Breast epithelium (tissue), 4 donors: ENCODE measurements at regions not wholly inside any gene's neighbourhood (a gene's known extent, or its start where the extent isn't known, plus 50 kb on each side); places are given as distances from the start of the nearest gene placed in this dataset.

Experiments used
- DNase-seq, 2 donors: peaks; one replicate each; pipeline ENCODE4 v3.0.0-alpha.2; 2019; ENCODE audit warnings: low spot score in 2 of 2
- H3K27ac ChIP-seq, 2 donors: fragments of 200-600 bp; sonication (generic) in 1 of 2; one replicate each; pipeline ENCODE4 v1.5.1; 2016 to 2019; ENCODE audit warnings: mild to moderate bottlenecking in 1 of 2
- H3K27me3 ChIP-seq, 2 donors: fragments of 200-600 bp; sonication (generic) in 1 of 2; one replicate each; pipeline versions ENCODE4 v1.5.1 to v1.6.0; 2017 to 2019; ENCODE audit warnings: control low read depth in 1 of 2, mild to moderate bottlenecking in 1 of 2
- H3K36me3 ChIP-seq: fragments of 200-600 bp; one replicate; pipeline ENCODE4 v1.5.1; 2019
- H3K4me1 ChIP-seq, 2 donors: fragments of 200-600 bp; sonication (generic); one replicate each; pipeline ENCODE4 v1.5.1; 2016 to 2019; ENCODE audit warnings: control low read depth in 1 of 2
- H3K4me3 ChIP-seq, 3 donors: fragments of 200-600 bp; sonication (generic); 1 replicate in 2 of 3; 2 replicates in 1 of 3; pipeline ENCODE4 v1.5.1; 2016 to 2019; ENCODE audit warnings: mild to moderate bottlenecking in 3 of 3, moderate library complexity in 2 of 3
- H3K9me3 ChIP-seq, 2 donors: fragments of 200-600 bp; sonication (generic) in 1 of 2; one replicate each; pipeline ENCODE4 v1.5.1; 2016 to 2019; ENCODE audit warnings: control low read depth in 1 of 2
- POLR2A ChIP-seq: fragments of 450-650 bp; IDR thresholded peaks from one replicate; pipeline ENCODE4 v1.6.1; 2016; ENCODE audit warnings: antibody characterized with exemption, mild to moderate bottlenecking, moderate library complexity
- POLR2AphosphoS5 ChIP-seq, 3 donors: sonication (generic); formaldehyde crosslinking; IDR thresholded peaks; one replicate each; pipeline ENCODE4 v1.6.1; 2017; ENCODE audit warnings: antibody characterized with exemption in 3 of 3
- intact Hi-C: fragments of 100-400 bp; cut with DNase I; formaldehyde crosslinking; loops from one replicate; pipeline ENCODE4 v1.15.1; 2023; ENCODE audit warnings: low total_unique reads
- TF ChIP-seq, protein P1 (sequence below), 3 donors: fragments of 450-650 bp; IDR thresholded peaks; one replicate each; pipeline ENCODE4 v1.5.1; 2016 to 2017; ENCODE audit warnings: antibody characterized with exemption in 3 of 3, mild to moderate bottlenecking in 3 of 3, moderate library complexity in 3 of 3

DNA sequence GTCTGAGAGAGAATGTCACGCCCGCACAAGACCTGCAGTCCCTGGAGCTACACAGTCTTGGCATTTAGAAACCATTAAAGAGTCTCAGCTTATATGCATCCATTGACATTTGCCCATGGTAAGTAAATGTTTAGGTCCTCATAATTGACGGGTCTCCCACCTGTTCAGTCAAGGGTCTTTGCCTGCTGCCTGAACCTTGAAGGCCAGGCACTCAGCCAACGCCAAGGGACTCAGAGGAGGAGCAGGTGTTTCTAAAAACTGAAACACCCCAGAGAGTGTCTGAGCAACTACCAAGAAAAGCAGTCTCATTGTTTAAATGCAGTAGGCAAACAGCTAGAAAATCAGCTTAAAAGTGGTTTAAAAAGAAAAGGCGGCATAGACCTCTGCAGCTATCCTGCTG lies 264.7 kb upstream of the AKR1E2 start:
- TF ChIP-seq POLR2AphosphoS5 (IDR thresholded peaks at IDR 0.05): no peak
- TF ChIP-seq, protein P1, sequence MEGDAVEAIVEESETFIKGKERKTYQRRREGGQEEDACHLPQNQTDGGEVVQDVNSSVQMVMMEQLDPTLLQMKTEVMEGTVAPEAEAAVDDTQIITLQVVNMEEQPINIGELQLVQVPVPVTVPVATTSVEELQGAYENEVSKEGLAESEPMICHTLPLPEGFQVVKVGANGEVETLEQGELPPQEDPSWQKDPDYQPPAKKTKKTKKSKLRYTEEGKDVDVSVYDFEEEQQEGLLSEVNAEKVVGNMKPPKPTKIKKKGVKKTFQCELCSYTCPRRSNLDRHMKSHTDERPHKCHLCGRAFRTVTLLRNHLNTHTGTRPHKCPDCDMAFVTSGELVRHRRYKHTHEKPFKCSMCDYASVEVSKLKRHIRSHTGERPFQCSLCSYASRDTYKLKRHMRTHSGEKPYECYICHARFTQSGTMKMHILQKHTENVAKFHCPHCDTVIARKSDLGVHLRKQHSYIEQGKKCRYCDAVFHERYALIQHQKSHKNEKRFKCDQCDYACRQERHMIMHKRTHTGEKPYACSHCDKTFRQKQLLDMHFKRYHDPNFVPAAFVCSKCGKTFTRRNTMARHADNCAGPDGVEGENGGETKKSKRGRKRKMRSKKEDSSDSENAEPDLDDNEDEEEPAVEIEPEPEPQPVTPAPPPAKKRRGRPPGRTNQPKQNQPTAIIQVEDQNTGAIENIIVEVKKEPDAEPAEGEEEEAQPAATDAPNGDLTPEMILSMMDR (IDR thresholded peaks at IDR 0.05): no peak
- TF ChIP-seq POLR2A: no peak
- H3K36me3 ChIP-seq: no peaks in the 10 kb centered on the region
- H3K27me3 ChIP-seq: no peaks in the 10 kb centered on the region
- H3K4me1 ChIP-seq: no peaks in the 10 kb centered on the region
- no peak overlapping the region for H3K4me3 ChIP-seq
- peaks cover 0 to 4% of the 10 kb centered on the region in 2 donors for H3K9me3 ChIP-seq
- no peak for DNase-seq
- intact Hi-C loops: no loop called here
- H3K27ac ChIP-seq: no peak overlapping the region

DNA sequence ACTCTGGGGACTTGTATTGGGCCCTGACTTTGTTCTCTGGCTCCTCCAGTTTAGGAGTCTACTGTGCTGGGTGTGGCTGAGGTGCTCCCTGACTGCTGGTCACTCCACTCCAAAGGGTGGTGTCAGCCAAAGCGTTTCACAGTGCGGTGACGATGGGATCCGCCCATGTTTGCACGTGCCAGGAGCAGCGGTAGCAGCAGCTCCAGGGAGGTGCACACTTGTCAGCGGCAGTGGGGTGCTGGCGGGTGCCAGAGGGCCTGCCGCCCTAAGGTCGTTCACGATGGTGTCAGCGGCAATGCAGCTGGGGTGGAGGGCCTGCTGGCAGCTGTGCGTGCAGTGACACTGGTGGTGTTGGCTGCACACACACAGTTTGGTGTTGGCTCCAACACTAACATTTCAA lies 268.5 kb upstream of the AKR1E2 start:
- DNase-seq: no peak
- intact Hi-C loops: loop anchor here (2.0 kb wide), 1 partner anchor 31 kb away; no protein-coding TSS in a partner anchor
- TF ChIP-seq, protein P1 (IDR thresholded peaks at IDR 0.05): no peak
- no peak for TF ChIP-seq POLR2A
- Histone ChIP-seq H3K27ac (no peak overlapping the region), H3K27me3 (no peaks in the 10 kb centered on the region), H3K4me3 (no peak overlapping the region), H3K4me1 (no peaks in the 10 kb centered on the region), H3K36me3 (no peaks in the 10 kb centered on the region), H3K9me3 (peaks cover 0 to 4% of the 10 kb centered on the region in 2 donors)

DNA sequence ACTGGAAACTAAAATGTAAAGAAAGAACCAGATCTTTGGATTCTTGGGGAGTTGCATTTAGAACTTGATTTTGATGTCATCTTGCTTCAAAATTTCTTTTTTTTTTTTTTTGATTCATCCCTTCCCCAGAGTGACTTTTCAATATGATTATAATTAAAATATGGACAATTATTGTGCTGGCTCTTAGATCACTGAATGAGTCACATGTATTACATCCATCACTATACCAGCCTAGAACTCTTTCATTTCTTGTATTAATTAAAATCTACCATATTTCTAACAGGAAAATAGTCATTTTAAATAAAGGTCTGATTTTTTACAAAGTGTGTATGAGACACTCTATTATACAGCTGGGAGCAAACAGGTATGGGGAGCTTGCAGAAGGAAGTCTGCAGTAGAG lies 269.5 kb upstream of the AKR1E2 start:
- no peaks in the 10 kb centered on the region for H3K27me3 ChIP-seq
- peaks cover 0 to 4% of the 10 kb centered on the region in 2 donors for H3K9me3 ChIP-seq
- TF ChIP-seq POLR2AphosphoS5 (IDR thresholded peaks at IDR 0.05) (no peak), POLR2A (no peak)
- TF ChIP-seq, protein P1 (IDR thresholded peaks at IDR 0.05): no peak
- intact Hi-C loops: loop anchor here (2.0 kb wide), 1 partner anchor 30 kb away; no protein-coding TSS in a partner anchor
- no peak overlapping the region for H3K27ac ChIP-seq
- H3K36me3 ChIP-seq: no peaks in the 10 kb centered on the region
- H3K4me1 ChIP-seq: no peaks in the 10 kb centered on the region
- H3K4me3 ChIP-seq: no peak overlapping the region
- DNase-seq: no peak

DNA sequence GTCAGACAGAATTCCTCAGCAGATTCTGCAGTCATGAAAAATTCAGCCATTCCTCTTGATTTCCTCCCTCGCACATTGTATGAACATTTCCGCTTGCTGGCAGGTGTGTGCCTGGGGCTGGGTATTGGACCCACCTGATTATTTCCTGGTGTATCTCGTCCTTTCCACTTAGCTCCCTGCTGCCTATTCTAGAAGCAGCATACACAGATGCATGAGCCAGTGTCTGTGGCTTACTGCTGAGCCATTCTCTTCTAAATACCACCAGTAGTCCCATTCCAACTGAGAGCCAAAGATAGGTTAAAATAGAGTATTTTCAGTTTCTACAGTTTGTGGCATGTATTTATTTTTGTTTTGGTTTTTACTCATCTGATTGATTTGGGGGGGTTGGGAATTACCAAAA lies 270.1 kb upstream of the AKR1E2 start:
- H3K4me1 ChIP-seq: no peaks in the 10 kb centered on the region
- H3K4me3 ChIP-seq: no peak overlapping the region
- no peak overlapping the region for H3K27ac ChIP-seq
- peaks cover 0 to 4% of the 10 kb centered on the region in 2 donors for H3K9me3 ChIP-seq
- no peak for DNase-seq
- no peaks in the 10 kb centered on the region for H3K36me3 ChIP-seq
- H3K27me3 ChIP-seq: no peaks in the 10 kb centered on the region
- TF ChIP-seq, protein P1 (IDR thresholded peaks at IDR 0.05): no peak
- TF ChIP-seq POLR2AphosphoS5 (IDR thresholded peaks at IDR 0.05): no peak
- TF ChIP-seq POLR2A: no peak
- intact Hi-C loops: loop anchor here (2.0 kb wide), 1 partner anchor 29 kb away; no protein-coding TSS in a partner anchor

DNA sequence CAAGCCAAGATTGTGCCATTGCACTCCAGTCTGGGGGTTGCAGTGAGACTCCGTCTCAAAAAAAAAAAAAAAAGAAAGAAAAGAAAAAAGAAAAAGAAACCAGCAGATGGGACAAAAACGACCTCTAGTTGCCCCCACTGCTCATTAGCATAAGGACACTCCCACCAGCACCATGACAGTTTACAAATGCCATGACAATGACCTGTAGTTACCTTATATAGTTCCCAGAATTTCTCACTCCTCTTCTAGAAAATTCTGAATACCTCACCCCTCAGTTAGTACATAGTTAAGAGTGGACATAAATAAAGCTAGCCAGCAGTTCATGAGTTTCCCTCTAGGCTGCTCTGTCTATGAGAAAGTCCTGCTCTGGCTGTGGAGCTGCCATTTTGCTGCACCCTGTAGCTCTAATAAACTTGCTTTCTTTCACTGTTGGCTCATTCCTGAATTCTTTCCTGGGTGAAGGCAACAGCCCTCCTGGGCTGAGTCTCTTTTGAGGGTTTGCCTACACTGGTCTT lies 276.8 kb upstream of the AKR1E2 start:
- Histone ChIP-seq H3K9me3 (no peaks in the 10 kb centered on the region), H3K4me3 (no peak overlapping the region), H3K27me3 (no peaks in the 10 kb centered on the region), H3K27ac (no peak overlapping the region), H3K4me1 (no peaks in the 10 kb centered on the region), H3K36me3 (no peaks in the 10 kb centered on the region)
- DNase-seq: no peak
- intact Hi-C loops: no loop called here
- TF ChIP-seq POLR2AphosphoS5 (IDR thresholded peaks at IDR 0.05) (no peak), POLR2A (no peak)
- TF ChIP-seq, protein P1 (IDR thresholded peaks at IDR 0.05): no peak
